ENCODE measurements at regions not wholly inside any gene's neighbourhood (a gene's known extent, or its start where the extent isn't known, plus 50 kb on each side); places are given as distances from the start of the nearest gene placed in this dataset.

- TF ChIP-seq POLR2A (IDR thresholded peaks at IDR 0.05) = no peak
- TF ChIP-seq, protein P1, sequence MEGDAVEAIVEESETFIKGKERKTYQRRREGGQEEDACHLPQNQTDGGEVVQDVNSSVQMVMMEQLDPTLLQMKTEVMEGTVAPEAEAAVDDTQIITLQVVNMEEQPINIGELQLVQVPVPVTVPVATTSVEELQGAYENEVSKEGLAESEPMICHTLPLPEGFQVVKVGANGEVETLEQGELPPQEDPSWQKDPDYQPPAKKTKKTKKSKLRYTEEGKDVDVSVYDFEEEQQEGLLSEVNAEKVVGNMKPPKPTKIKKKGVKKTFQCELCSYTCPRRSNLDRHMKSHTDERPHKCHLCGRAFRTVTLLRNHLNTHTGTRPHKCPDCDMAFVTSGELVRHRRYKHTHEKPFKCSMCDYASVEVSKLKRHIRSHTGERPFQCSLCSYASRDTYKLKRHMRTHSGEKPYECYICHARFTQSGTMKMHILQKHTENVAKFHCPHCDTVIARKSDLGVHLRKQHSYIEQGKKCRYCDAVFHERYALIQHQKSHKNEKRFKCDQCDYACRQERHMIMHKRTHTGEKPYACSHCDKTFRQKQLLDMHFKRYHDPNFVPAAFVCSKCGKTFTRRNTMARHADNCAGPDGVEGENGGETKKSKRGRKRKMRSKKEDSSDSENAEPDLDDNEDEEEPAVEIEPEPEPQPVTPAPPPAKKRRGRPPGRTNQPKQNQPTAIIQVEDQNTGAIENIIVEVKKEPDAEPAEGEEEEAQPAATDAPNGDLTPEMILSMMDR (IDR thresholded peaks at IDR 0.05) = no peak
Observed at GRCh38 chr5:60366489-60366888, 333.5 kb downstream of the DEPDC1B start.
